Coronary artery (tissue), 2 donors: ENCODE measurements at regions not wholly inside any gene's neighbourhood (a gene's known extent, or its start where the extent isn't known, plus 50 kb on each side); places are given as distances from the start of the nearest gene placed in this dataset.

ENCODE experiments used
- DNase-seq: peaks from one replicate; pipeline ENCODE4 v3.0.0-alpha.2; 2017; ENCODE audit warnings: low spot score
- H3K27ac ChIP-seq, 2 donors: fragments of 200-600 bp; sonication (generic); one replicate each; pipeline ENCODE4 v1.5.1; 2016 to 2019
- H3K4me3 ChIP-seq: fragments of 200-600 bp; sonication (generic); 2 replicates; pipeline ENCODE4 v1.5.1; 2016; ENCODE audit warnings: mild to moderate bottlenecking, moderate library complexity
- CTCF ChIP-seq: fragments of 200-600 bp; sonication (generic); IDR thresholded peaks from one replicate; pipeline ENCODE4 v1.5.1; 2019; ENCODE audit warnings: antibody characterized with exemption

DNA sequence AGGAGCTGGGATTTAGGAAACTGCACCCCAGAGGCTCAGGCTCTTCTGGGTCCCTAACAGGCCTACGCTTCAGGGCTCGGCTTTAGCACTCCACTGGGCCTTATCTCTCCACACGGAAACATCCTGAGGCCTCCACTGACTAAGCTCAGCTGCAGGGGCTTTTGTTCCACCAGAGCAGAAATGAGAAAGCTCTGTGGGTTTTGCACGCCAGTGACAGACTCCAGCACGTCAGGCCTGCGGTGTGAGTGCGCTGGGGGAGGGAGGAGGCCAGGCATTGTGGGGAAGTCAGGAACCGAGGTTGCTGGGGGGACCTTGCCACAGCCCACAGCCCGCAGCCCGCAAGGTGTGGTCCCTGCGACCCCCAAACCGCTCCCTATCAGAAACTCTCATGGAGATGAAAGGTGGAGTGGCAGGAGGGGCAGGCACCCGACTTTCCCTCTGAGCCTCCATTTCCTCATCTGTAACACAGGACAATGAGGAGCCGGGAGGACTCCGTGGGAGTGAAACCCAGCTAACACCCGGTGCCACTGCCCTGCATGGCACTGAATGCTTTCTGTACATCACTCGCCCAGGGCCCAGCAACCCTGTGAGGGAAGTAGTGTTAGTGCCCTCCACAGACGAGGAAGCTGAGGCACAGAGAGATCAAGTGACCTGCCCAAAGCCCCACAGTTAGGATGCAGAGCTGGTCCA is 106.5 kb downstream of the TPRA1 start:
- H3K4me3 ChIP-seq: no peak overlapping the region

GRCh38 chr3:127483005-127483641 is 107.4 kb downstream of the TPRA1 start:
- H3K4me3 ChIP-seq: no peak overlapping the region
- H3K27ac ChIP-seq: no peak overlapping the region
- peak; percentile 43 for DNase-seq
- no peak for TF ChIP-seq CTCF

More for the DNA sequence above, 106.5 kb downstream of the TPRA1 start:
- no peak for TF ChIP-seq CTCF
- H3K27ac ChIP-seq: no peak overlapping the region
- peak; percentile 43 for DNase-seq

- DNase-seq: peak; percentile 64
- Histone ChIP-seq H3K27ac (no peak overlapping the region), H3K4me3 (no peak overlapping the region)
- no peak for TF ChIP-seq CTCF
Measured at GRCh38 chr3:127482216-127483004, 108.1 kb downstream of the TPRA1 start.

DNA sequence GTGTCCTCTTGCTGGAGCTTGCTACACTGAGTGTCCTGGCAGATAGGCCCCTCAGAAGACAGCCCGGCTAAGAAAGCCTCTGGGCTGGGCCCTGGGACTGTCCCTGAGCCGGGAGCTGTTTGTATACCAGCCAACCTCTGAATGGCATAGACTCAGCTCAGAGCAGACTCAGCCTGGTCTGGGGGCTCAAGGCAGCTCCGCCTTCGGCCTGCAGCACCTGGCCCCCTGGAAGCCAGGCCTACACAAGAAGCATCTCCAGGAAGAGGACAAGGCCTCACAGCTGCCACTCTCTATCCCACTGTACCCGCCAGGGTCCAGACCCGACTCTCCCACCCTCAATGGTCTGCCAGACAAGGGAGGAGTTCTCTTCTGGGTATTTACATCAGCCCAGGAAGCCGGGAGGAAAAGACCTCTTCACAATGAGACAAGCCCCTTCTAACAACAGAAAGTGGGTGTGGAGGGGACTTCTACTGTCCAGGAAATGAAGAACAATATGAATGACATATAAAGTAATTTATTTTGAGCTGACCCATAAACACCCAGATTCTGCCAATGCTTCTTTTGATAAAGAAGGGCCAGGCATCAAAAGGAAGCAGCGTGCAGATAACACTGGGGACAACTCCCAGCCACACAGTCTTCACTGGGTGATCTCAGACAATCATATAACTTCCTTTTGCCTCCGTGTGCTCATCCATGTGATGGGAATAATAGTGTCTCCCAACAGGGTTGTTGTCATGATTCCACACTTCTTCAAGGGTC is 110.2 kb downstream of the TPRA1 start:
- no peak overlapping the region for H3K27ac ChIP-seq
- TF ChIP-seq CTCF: no peak
- no peak overlapping the region for H3K4me3 ChIP-seq
- DNase-seq: peak; percentile 62

GRCh38 chr3:127479449-127479848 is 111.1 kb downstream of the TPRA1 start:
- H3K27ac ChIP-seq: no peak overlapping the region
- no peak for TF ChIP-seq CTCF
- DNase-seq: no peak
- H3K4me3 ChIP-seq: no peak overlapping the region

DNA sequence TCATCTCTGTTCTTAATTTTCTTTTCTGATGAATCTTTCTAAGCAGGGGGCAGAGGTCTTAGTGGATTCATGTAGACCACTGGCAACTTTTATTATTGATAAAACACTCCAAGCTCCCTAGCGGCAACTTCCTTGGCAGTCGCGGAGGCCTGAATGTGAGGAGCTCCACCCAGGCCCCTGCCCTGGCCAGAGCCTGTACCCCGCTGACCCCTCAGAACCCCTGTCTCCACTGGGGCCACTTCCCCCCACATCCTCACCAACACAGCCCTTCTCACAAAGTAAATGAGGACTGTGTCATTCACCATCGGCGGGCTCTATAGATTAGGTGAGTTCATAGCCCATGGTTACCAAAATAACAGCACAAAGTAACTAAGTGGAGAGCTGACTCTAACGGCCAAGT is 111.6 kb downstream of the TPRA1 start:
- DNase-seq: no peak

More for the DNA sequence above, 111.6 kb downstream of the TPRA1 start:
- no peak for TF ChIP-seq CTCF
- H3K4me3 ChIP-seq: no peak overlapping the region
- no peak overlapping the region for H3K27ac ChIP-seq
